Astrocyte of the cerebellum (primary cell): ENCODE measurements at regions not wholly inside any gene's neighbourhood (a gene's known extent, or its start where the extent isn't known, plus 50 kb on each side); places are given as distances from the start of the nearest gene placed in this dataset.

Source experiments
- DNase-seq: peaks from one replicate; pipeline ENCODE4 v3.0.0-alpha.2; 2011; ENCODE audit warnings: low read depth
- H3K4me3 ChIP-seq: 2 replicates; pipeline ENCODE4 v1.5.1; 2011; ENCODE audit warnings: mild to moderate bottlenecking, low read depth, low read length, moderate library complexity
- CTCF ChIP-seq: IDR thresholded peaks from 2 replicates; pipeline ENCODE4 v1.5.1; 2012; ENCODE audit warnings: low read length, low read depth, moderate library complexity, mild to moderate bottlenecking; ENCODE audit errors: missing control alignments
- in situ Hi-C: cut with HindIII; loops from 2 replicates; pipeline ENCODE4 v1.10.0; 2017; ENCODE audit warnings: low sequenced_read_pairs

GRCh38 chr7:155203882-155204691 lies 93.6 kb upstream of the INSIG1 start:
- no peak for DNase-seq
- H3K4me3 ChIP-seq: no peak overlapping the region
- no peak for TF ChIP-seq CTCF
- in situ Hi-C loops: no loop called here

- in situ Hi-C loops: no loop called here
- no peak overlapping the region for H3K4me3 ChIP-seq
- TF ChIP-seq CTCF: no peak
- no peak for DNase-seq
Observed at GRCh38 chr7:155204744-155205367, 92.8 kb upstream of the INSIG1 start.

GRCh38 chr7:155205368-155206317 lies 92.0 kb upstream of the INSIG1 start:
- in situ Hi-C loops: no loop called here
- no peak for TF ChIP-seq CTCF
- no peak overlapping the region for H3K4me3 ChIP-seq
- DNase-seq: peak; percentile 90

GRCh38 chr7:155206318-155207020 lies 91.2 kb upstream of the INSIG1 start:
- in situ Hi-C loops: no loop called here
- peak; percentile 43 for DNase-seq
- no peak overlapping the region for H3K4me3 ChIP-seq
- TF ChIP-seq CTCF: no peak

GRCh38 chr7:155207326-155208002 lies 90.2 kb upstream of the INSIG1 start:
- no peak overlapping the region for H3K4me3 ChIP-seq
- in situ Hi-C loops: no loop called here
- no peak for TF ChIP-seq CTCF
- DNase-seq: no peak
